Breast epithelium (tissue), 4 donors: ENCODE measurements at regions not wholly inside any gene's neighbourhood (a gene's known extent, or its start where the extent isn't known, plus 50 kb on each side); places are given as distances from the start of the nearest gene placed in this dataset.

ENCODE experiments used
- DNase-seq, 2 donors: peaks; one replicate each; pipeline ENCODE4 v3.0.0-alpha.2; 2019; ENCODE audit warnings: low spot score in 2 of 2
- H3K27ac ChIP-seq, 2 donors: fragments of 200-600 bp; sonication (generic) in 1 of 2; one replicate each; pipeline ENCODE4 v1.5.1; 2016 to 2019; ENCODE audit warnings: mild to moderate bottlenecking in 1 of 2
- H3K27me3 ChIP-seq, 2 donors: fragments of 200-600 bp; sonication (generic) in 1 of 2; one replicate each; pipeline versions ENCODE4 v1.5.1 to v1.6.0; 2017 to 2019; ENCODE audit warnings: control low read depth in 1 of 2, mild to moderate bottlenecking in 1 of 2
- H3K36me3 ChIP-seq: fragments of 200-600 bp; one replicate; pipeline ENCODE4 v1.5.1; 2019
- H3K4me1 ChIP-seq, 2 donors: fragments of 200-600 bp; sonication (generic); one replicate each; pipeline ENCODE4 v1.5.1; 2016 to 2019; ENCODE audit warnings: control low read depth in 1 of 2
- H3K4me3 ChIP-seq, 3 donors: fragments of 200-600 bp; sonication (generic); 1 replicate in 2 of 3; 2 replicates in 1 of 3; pipeline ENCODE4 v1.5.1; 2016 to 2019; ENCODE audit warnings: mild to moderate bottlenecking in 3 of 3, moderate library complexity in 2 of 3
- H3K9me3 ChIP-seq, 2 donors: fragments of 200-600 bp; sonication (generic) in 1 of 2; one replicate each; pipeline ENCODE4 v1.5.1; 2016 to 2019; ENCODE audit warnings: control low read depth in 1 of 2
- POLR2A ChIP-seq: fragments of 450-650 bp; IDR thresholded peaks from one replicate; pipeline ENCODE4 v1.6.1; 2016; ENCODE audit warnings: antibody characterized with exemption, mild to moderate bottlenecking, moderate library complexity
- POLR2AphosphoS5 ChIP-seq, 3 donors: sonication (generic); formaldehyde crosslinking; IDR thresholded peaks; one replicate each; pipeline ENCODE4 v1.6.1; 2017; ENCODE audit warnings: antibody characterized with exemption in 3 of 3
- intact Hi-C: fragments of 100-400 bp; cut with DNase I; formaldehyde crosslinking; loops from one replicate; pipeline ENCODE4 v1.15.1; 2023; ENCODE audit warnings: low total_unique reads
- TF ChIP-seq, protein P1 (sequence below), 3 donors: fragments of 450-650 bp; IDR thresholded peaks; one replicate each; pipeline ENCODE4 v1.5.1; 2016 to 2017; ENCODE audit warnings: antibody characterized with exemption in 3 of 3, mild to moderate bottlenecking in 3 of 3, moderate library complexity in 3 of 3

DNA sequence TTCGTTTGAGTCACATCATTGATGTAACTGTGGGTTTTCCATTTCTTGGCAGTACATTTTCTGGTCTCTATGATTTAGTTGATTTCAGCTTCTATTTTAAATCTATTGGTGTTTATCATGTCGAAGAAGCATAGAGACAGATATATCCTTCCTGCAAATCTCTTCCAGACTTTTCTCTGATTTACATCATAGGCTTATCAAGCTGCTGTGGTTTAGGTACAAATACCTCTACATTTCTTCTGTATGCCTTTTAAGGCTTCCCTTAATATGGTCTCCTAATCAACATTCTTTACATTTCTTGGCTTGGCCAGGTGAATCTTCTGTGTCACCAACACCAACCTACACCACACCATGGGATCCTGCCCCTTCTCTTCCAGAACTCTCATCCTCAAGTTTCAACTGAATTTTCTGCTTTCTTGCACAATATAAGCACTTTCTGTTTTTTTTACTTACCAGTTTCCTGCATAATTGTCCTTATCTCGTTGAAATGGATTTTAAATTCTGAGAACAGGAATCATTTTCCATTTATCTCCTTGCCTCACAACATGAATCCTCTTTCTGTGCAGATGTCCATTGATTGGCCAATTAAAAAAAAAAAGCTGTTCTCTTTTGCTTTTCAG is 626.9 kb downstream of the ANKRD50 start:
- no peaks in the 10 kb centered on the region for H3K4me1 ChIP-seq
- H3K36me3 ChIP-seq: no peaks in the 10 kb centered on the region
- DNase-seq: no peak
- peaks cover 0 to 9% of the 10 kb centered on the region in 2 donors for H3K9me3 ChIP-seq
- TF ChIP-seq POLR2A (no peak), POLR2AphosphoS5 (IDR thresholded peaks at IDR 0.05) (no peak)
- TF ChIP-seq, protein P1, sequence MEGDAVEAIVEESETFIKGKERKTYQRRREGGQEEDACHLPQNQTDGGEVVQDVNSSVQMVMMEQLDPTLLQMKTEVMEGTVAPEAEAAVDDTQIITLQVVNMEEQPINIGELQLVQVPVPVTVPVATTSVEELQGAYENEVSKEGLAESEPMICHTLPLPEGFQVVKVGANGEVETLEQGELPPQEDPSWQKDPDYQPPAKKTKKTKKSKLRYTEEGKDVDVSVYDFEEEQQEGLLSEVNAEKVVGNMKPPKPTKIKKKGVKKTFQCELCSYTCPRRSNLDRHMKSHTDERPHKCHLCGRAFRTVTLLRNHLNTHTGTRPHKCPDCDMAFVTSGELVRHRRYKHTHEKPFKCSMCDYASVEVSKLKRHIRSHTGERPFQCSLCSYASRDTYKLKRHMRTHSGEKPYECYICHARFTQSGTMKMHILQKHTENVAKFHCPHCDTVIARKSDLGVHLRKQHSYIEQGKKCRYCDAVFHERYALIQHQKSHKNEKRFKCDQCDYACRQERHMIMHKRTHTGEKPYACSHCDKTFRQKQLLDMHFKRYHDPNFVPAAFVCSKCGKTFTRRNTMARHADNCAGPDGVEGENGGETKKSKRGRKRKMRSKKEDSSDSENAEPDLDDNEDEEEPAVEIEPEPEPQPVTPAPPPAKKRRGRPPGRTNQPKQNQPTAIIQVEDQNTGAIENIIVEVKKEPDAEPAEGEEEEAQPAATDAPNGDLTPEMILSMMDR (IDR thresholded peaks at IDR 0.05): no peak
- H3K4me3 ChIP-seq: no peak overlapping the region
- intact Hi-C loops: no loop called here
- no peak overlapping the region for H3K27ac ChIP-seq
- no peaks in the 10 kb centered on the region for H3K27me3 ChIP-seq

DNA sequence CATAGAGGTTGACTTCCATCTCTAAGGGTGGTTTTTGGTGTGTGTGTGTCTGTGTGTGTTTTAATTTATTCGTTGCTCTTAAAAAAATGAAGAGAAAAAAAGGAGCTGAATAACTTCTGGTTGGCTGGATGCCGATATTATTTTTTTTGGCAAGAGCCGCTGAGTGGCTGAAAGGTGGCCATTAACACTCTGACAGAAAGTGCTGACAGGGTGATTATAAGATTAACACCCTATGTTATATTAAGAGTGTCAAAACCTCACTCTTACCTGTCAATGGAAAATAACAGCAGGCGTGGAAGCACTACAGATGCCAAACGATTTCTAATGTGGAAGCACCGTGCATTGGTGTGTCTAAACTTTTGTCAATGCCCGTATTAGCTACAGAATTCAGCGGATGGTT is 622.5 kb downstream of the ANKRD50 start:
- no peaks in the 10 kb centered on the region for H3K27me3 ChIP-seq
- TF ChIP-seq, protein P1 (IDR thresholded peaks at IDR 0.05): no peak
- no peak for TF ChIP-seq POLR2A
- no peak for TF ChIP-seq POLR2AphosphoS5 (IDR thresholded peaks at IDR 0.05)
- H3K4me3 ChIP-seq: no peak overlapping the region
- intact Hi-C loops: no loop called here
- no peaks in the 10 kb centered on the region for H3K36me3 ChIP-seq
- no peak overlapping the region for H3K27ac ChIP-seq
- H3K4me1 ChIP-seq: no peaks in the 10 kb centered on the region
- no peak for DNase-seq
- no peaks in the 10 kb centered on the region for H3K9me3 ChIP-seq

DNA sequence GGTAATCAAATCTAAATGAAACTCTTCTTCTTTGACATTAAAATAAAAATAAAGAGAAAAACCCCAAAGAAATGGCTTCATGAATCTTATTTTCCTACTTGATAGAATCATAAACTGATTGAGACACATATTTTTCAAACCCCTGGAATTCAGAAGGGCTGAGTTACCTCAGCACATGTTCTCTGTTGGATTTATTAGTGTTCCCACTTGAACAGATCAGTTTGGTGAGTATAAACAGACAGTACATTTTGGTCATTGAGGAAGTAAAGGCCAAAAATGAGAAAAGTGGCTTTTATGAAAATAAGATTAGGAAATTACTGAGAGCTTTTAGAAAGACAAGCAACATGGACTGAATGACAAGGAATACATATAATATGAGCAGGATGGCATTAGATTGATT is 620.4 kb downstream of the ANKRD50 start:
- no peaks in the 10 kb centered on the region for H3K9me3 ChIP-seq
- H3K4me3 ChIP-seq: no peak overlapping the region
- no peaks in the 10 kb centered on the region for H3K4me1 ChIP-seq
- DNase-seq: no peak
- TF ChIP-seq, protein P1 (IDR thresholded peaks at IDR 0.05): no peak
- no peak for TF ChIP-seq POLR2AphosphoS5 (IDR thresholded peaks at IDR 0.05)
- no peak for TF ChIP-seq POLR2A
- H3K27me3 ChIP-seq: no peaks in the 10 kb centered on the region
- peak overlapping the region in 1 of 2 donors; percentile 84 for H3K27ac ChIP-seq
- no peaks in the 10 kb centered on the region for H3K36me3 ChIP-seq
- intact Hi-C loops: no loop called here

DNA sequence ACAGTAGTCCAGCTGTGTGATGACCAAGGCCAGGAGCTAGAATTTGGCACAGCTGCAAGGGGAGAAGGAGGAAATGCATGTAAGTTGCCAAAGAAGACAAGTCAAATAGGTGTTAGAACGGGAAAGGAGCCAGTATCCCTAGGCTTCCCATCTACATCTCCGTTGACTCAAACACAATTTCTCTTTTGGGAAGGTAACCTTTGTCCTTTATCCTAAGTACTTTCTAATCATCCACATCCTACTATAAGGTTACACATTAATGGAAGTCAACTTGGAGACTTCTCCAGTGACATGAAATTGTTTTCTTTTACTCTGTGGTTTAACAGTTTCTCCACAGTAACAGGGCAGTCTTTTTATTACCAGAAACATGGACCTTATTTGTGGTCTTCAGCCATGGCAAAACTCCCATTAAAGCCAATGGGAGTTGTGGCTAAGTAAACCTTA is 620.0 kb downstream of the ANKRD50 start:
- no peaks in the 10 kb centered on the region for H3K4me1 ChIP-seq
- TF ChIP-seq POLR2AphosphoS5 (IDR thresholded peaks at IDR 0.05) (no peak), POLR2A (no peak)
- TF ChIP-seq, protein P1 (IDR thresholded peaks at IDR 0.05): no peak
- no peak for DNase-seq
- H3K27me3 ChIP-seq: no peaks in the 10 kb centered on the region
- H3K27ac ChIP-seq: peak overlapping the region in 1 of 2 donors; percentile 84
- intact Hi-C loops: no loop called here
- H3K36me3 ChIP-seq: no peaks in the 10 kb centered on the region
- H3K9me3 ChIP-seq: no peaks in the 10 kb centered on the region
- H3K4me3 ChIP-seq: no peak overlapping the region

DNA sequence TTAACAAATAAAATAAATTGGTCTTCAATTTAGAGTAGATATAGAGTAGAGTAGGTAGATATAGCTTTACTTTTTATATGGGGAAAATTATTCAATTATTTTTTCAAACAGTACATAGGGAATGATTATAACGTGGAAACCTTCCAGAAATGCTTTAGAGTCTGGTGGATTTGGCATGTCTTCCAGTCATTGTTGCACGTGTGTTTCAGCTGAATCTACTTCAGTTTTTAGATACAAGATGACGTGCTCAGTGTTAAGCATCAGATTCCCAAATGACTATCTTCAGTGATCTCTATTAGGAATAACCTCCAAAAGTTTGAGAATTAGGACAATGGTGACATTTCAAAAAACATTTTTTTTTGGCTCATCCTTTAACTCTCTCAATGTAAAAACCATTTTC is 616.9 kb downstream of the ANKRD50 start:
- TF ChIP-seq POLR2AphosphoS5 (IDR thresholded peaks at IDR 0.05) (no peak), POLR2A (no peak)
- TF ChIP-seq, protein P1 (IDR thresholded peaks at IDR 0.05): no peak
- no peak overlapping the region for H3K4me3 ChIP-seq
- no peaks in the 10 kb centered on the region for H3K27me3 ChIP-seq
- H3K9me3 ChIP-seq: no peaks in the 10 kb centered on the region
- no peaks in the 10 kb centered on the region for H3K4me1 ChIP-seq
- no peak for DNase-seq
- H3K27ac ChIP-seq: no peak overlapping the region
- intact Hi-C loops: no loop called here
- H3K36me3 ChIP-seq: no peaks in the 10 kb centered on the region
